ENCODE measurements at regions not wholly inside any gene's neighbourhood (a gene's known extent, or its start where the extent isn't known, plus 50 kb on each side); places are given as distances from the start of the nearest gene placed in this dataset.
"Not testable (repeated sequence)": the region's sequence is repeated elsewhere in the genome, so short reads cannot be mapped to it uniquely, and the experiment has no call there.

DNA sequence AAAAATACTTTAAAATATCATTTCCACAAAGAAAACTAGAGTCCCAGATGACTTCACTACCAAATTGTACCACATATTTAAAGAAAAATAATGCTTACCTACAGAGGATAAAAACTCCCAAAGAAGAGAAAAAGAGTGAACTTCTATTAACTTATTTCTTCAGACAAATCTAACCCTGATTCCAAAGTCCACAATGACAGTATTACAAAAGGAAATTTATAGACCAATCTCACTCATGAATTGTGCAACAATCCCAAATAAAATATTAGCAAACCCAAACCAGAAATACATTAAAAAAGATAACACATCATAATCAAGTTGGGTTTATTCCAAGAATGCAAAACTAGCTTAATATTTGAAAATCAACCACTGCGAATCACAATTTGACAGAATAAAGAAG lies 161.4 kb upstream of the GALNT2 start:
- Histone ChIP-seq H3K36me3 (no peaks in the 10 kb centered on the region), H3K27ac (no peak overlapping the region), H3K27me3 (no peaks in the 10 kb centered on the region), H3K9me3 (no peaks in the 10 kb centered on the region), H3K4me3 (no peak overlapping the region), H3K4me1 (no peaks in the 10 kb centered on the region)
- DNase-seq (ENCODE audit: low spot score) = no peak
- TF ChIP-seq CTCF (IDR thresholded peaks at IDR 0.05) = no peak

DNA sequence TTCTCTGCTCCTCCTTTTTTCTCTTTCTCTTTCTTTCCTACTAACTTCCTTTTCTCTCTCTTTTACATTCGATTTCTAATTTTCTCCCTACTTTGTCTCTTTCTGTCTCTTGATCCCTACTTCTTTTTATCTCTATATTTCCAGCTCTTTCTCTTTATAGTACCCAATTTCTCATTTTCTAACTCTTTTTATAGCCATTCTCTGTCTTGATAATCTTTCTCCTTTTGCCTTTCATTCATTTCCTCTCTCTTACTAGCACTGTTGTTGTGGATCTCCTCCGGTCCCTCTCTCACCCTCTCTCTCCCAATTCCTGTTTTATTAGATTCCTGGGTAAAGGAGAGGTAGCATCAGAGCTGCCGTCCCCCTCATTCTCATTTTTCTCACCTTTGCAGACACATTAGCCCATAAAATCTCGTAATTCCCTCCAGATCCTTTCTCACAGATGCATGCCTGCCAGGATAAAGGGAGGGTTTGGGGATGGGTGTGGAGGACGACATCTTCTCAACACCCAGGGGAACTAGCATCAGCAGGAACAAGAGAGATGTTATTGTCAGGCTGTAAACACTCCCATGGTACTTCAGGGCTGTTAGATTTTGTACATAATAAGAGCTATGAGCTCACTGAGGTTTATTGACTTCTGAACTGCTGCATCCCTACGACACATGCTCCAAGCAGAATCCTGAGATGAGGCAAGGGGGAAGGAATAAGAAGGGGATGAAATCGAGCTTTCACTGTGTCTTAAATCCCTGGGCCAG lies 159.0 kb upstream of the GALNT2 start:
- no peak overlapping the region for H3K27ac ChIP-seq
- H3K4me1 ChIP-seq = no peaks in the 10 kb centered on the region
- H3K27me3 ChIP-seq = no peaks in the 10 kb centered on the region
- no peaks in the 10 kb centered on the region for H3K9me3 ChIP-seq
- H3K4me3 ChIP-seq = no peak overlapping the region
- TF ChIP-seq CTCF (IDR thresholded peaks at IDR 0.05) = no peak
- no peak for DNase-seq (ENCODE audit: low spot score)
- no peaks in the 10 kb centered on the region for H3K36me3 ChIP-seq

DNA sequence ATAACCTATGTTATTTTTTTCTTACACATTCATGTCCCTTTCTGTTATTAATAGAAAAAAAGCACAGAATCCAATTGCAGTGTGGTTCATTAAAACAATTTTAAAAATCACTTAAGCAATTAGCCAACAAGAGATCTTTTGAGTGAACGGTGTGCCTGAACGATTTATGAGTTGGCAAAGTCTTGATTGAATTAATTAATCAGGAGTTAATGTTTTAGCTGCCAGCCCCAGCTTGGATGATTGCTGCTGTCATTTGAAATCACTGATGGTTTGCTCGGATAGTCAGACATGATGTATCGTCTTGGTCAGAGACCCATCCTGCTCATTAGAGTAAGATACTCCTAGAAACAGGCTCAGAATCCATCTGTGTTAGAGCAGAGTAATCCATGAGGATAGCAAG lies 158.3 kb upstream of the GALNT2 start:
- DNase-seq (ENCODE audit: low spot score) = no peak
- no peak for TF ChIP-seq CTCF (IDR thresholded peaks at IDR 0.05)
- H3K9me3 ChIP-seq = no peaks in the 10 kb centered on the region
- H3K4me1 ChIP-seq = no peaks in the 10 kb centered on the region
- H3K27me3 ChIP-seq = no peaks in the 10 kb centered on the region
- H3K36me3 ChIP-seq = no peaks in the 10 kb centered on the region
- no peak overlapping the region for H3K4me3 ChIP-seq
- H3K27ac ChIP-seq = no peak overlapping the region

GRCh38 chr1:229913489-229913888 lies 153.5 kb upstream of the GALNT2 start:
- no peaks in the 10 kb centered on the region for H3K36me3 ChIP-seq
- no peaks in the 10 kb centered on the region for H3K27me3 ChIP-seq
- H3K9me3 ChIP-seq = no peaks in the 10 kb centered on the region
- no peak overlapping the region for H3K27ac ChIP-seq
- H3K4me3 ChIP-seq = no peak overlapping the region
- TF ChIP-seq CTCF (IDR thresholded peaks at IDR 0.05) = no peak
- no peak for DNase-seq (ENCODE audit: low spot score)
- H3K4me1 ChIP-seq = no peaks in the 10 kb centered on the region

DNA sequence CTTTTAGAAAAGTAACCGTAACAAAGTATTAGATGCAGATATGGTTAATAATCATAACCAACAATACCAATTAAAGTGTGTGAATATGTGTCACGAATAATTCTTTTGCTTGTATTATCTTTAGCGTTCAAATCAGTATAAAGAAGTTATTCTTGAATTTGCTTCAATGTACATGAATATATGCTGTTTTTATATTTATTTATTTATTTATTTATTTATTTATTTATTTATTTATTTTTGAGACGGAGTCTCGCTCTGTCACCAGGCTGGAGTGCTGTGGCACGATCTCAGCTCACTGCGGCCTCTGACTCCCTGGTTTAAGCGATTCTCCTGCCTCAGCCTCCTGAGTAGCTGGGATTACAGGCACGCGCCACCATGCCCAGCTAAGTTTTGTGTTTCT lies 147.6 kb upstream of the GALNT2 start:
- not testable (repeated sequence) for H3K27me3 ChIP-seq; H3K4me3 ChIP-seq; H3K9me3 ChIP-seq; DNase-seq (ENCODE audit: low spot score); H3K4me1 ChIP-seq; H3K36me3 ChIP-seq; H3K27ac ChIP-seq

GRCh38 chr1:229920683-229921082 lies 146.4 kb upstream of the GALNT2 start:
- Histone ChIP-seq H3K27me3 (no peaks in the 10 kb centered on the region), H3K9me3 (no peaks in the 10 kb centered on the region), H3K27ac (no peak overlapping the region), H3K4me1 (no peaks in the 10 kb centered on the region), H3K4me3 (no peak overlapping the region), H3K36me3 (no peaks in the 10 kb centered on the region)
- TF ChIP-seq CTCF (IDR thresholded peaks at IDR 0.05) = no peak
- no peak for DNase-seq (ENCODE audit: low spot score)

All from right atrium auricular region (tissue), 2 donors.